Ovary (tissue), 3 donors: ENCODE measurements at regions not wholly inside any gene's neighbourhood (a gene's known extent, or its start where the extent isn't known, plus 50 kb on each side); places are given as distances from the start of the nearest gene placed in this dataset.

ENCODE experiments used
- CTCF ChIP-seq, 3 donors: fragments of 450-650 bp in 2 of 3; fragments of 200-600 bp in 1 of 3; IDR thresholded peaks; one replicate each; pipeline versions ENCODE4 v1.5.1 to v1.8.0; 2016 to 2022; ENCODE audit warnings: antibody characterized with exemption in 3 of 3, mild to moderate bottlenecking in 1 of 3
- EP300 ChIP-seq: sonication (generic); formaldehyde crosslinking; IDR thresholded peaks from one replicate; pipeline ENCODE4 v1.6.1; 2017; ENCODE audit warnings: antibody characterized with exemption
- POLR2A ChIP-seq: fragments of 450-650 bp; IDR thresholded peaks from one replicate; pipeline ENCODE4 v1.6.1; 2017; ENCODE audit warnings: antibody characterized with exemption, mild to moderate bottlenecking, moderate library complexity
- donor health status: DM: no; HTN: no; CAD: no.

GRCh38 chr15:92545996-92546395 lies 109.6 kb downstream of the FAM174B start:
- TF ChIP-seq CTCF (IDR thresholded peaks at IDR 0.05): no peak
- TF ChIP-seq EP300: no peak
- TF ChIP-seq POLR2A: no peak
